ENCODE measurements at regions not wholly inside any gene's neighbourhood (a gene's known extent, or its start where the extent isn't known, plus 50 kb on each side); places are given as distances from the start of the nearest gene placed in this dataset.

DNA sequence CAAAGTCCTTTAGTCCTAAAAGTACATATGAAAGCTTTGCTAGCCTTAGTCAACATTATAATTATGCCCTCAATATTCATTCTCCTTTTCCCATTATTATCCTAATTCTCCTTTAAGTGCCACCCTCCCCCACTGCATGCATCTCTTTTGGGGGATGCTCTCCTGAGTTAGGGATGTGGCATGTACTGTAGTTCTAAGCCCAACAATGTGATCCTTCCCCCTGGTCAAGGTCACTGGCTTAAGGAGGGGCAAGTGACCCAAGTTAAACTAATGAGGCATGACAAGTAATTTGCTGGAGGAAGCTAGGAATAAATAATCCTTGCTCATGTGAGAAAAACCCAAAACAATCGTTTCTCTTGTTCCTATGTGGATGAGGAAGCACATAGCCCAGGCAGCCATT lies 343.9 kb upstream of the SUCLG2 start:
- TF ChIP-seq, protein P1, sequence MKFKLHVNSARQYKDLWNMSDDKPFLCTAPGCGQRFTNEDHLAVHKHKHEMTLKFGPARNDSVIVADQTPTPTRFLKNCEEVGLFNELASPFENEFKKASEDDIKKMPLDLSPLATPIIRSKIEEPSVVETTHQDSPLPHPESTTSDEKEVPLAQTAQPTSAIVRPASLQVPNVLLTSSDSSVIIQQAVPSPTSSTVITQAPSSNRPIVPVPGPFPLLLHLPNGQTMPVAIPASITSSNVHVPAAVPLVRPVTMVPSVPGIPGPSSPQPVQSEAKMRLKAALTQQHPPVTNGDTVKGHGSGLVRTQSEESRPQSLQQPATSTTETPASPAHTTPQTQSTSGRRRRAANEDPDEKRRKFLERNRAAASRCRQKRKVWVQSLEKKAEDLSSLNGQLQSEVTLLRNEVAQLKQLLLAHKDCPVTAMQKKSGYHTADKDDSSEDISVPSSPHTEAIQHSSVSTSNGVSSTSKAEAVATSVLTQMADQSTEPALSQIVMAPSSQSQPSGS (IDR thresholded peaks at IDR 0.05; ENCODE audit: low read length) = no peak
- TF ChIP-seq, protein P2, sequence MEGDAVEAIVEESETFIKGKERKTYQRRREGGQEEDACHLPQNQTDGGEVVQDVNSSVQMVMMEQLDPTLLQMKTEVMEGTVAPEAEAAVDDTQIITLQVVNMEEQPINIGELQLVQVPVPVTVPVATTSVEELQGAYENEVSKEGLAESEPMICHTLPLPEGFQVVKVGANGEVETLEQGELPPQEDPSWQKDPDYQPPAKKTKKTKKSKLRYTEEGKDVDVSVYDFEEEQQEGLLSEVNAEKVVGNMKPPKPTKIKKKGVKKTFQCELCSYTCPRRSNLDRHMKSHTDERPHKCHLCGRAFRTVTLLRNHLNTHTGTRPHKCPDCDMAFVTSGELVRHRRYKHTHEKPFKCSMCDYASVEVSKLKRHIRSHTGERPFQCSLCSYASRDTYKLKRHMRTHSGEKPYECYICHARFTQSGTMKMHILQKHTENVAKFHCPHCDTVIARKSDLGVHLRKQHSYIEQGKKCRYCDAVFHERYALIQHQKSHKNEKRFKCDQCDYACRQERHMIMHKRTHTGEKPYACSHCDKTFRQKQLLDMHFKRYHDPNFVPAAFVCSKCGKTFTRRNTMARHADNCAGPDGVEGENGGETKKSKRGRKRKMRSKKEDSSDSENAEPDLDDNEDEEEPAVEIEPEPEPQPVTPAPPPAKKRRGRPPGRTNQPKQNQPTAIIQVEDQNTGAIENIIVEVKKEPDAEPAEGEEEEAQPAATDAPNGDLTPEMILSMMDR (IDR thresholded peaks at IDR 0.05; ENCODE audit: control extremely low read depth in 1 of 3, insufficient read depth in 1 of 3, low read depth in 1 of 3, low read length in 3 of 3) = no peak
